Right cardiac atrium (tissue), 5 donors: ENCODE measurements at regions not wholly inside any gene's neighbourhood (a gene's known extent, or its start where the extent isn't known, plus 50 kb on each side); places are given as distances from the start of the nearest gene placed in this dataset.

Source experiments
- ATAC-seq, 2 donors: fragments of 200-7000 bp; cut with Tn5 transposase; one replicate each; pipeline versions ENCODE4 v1.8.0 to v1.9.1; 2020; ENCODE audit warnings: moderate library complexity in 2 of 2, mild to moderate bottlenecking in 1 of 2
- DNase-seq, 3 donors: peaks; one replicate each; pipeline ENCODE4 v3.0.0-alpha.2; 2020
- H3K27ac ChIP-seq: one replicate; pipeline ENCODE4 v1.5.1; 2013; ENCODE audit warnings: mild to moderate bottlenecking, low read length, control low read depth, moderate library complexity
- H3K27me3 ChIP-seq: one replicate; pipeline ENCODE4 v1.6.1; 2013; ENCODE audit not compliant: control insufficient read depth, insufficient read depth
- H3K4me1 ChIP-seq: one replicate; pipeline ENCODE4 v1.6.1; 2013; ENCODE audit warnings: low read length; ENCODE audit not compliant: control insufficient read depth, insufficient read depth
- H3K4me3 ChIP-seq: one replicate; pipeline ENCODE4 v1.5.1; 2013; ENCODE audit warnings: low read length, control low read depth
- H3K9me3 ChIP-seq: one replicate; pipeline ENCODE4 v1.6.1; 2013; ENCODE audit warnings: low read length; ENCODE audit not compliant: control insufficient read depth
- WGBS: extraction: QIAGEN DNeasy Blood & Tissue Kit; methylation state at CpG from one replicate; pipeline ENCODE4 v1.1.7; 2013; 5-methylcytosine and 5-hydroxymethylcytosine counted together
- intact Hi-C, 4 donors: fragments of 100-400 bp; cut with DNase I; formaldehyde crosslinking; loops; one replicate each; pipeline versions ENCODE4 v1.11.0 to v1.14.0; 2022 to 2023
- donor health status: healthy with polysubstance abuse.
- donor health status: DM: no; HTN: yes; CAD: no.
- donor health status: DM: no; HTN: no; CAD: no.
- donor health status: DM: no; HTN: yes; CAD: no; lungs with severe emphysema.
- donor health status: DM: yes; HTN: yes; CAD: no.

GRCh38 chr2:8392098-8392866, 289.6 kb upstream of the ID2 start:
- ATAC-seq = no peak
- no peak overlapping the region for H3K27ac ChIP-seq
- H3K4me1 ChIP-seq = no peaks in the 10 kb centered on the region
- H3K9me3 ChIP-seq = no peaks in the 10 kb centered on the region
- no peak overlapping the region for H3K4me3 ChIP-seq
- no peaks in the 10 kb centered on the region for H3K27me3 ChIP-seq
- WGBS = 96% methylated on average over 12 of the region's 12 CpGs
- intact Hi-C loops = no loop called here
- no peak for DNase-seq

DNA sequence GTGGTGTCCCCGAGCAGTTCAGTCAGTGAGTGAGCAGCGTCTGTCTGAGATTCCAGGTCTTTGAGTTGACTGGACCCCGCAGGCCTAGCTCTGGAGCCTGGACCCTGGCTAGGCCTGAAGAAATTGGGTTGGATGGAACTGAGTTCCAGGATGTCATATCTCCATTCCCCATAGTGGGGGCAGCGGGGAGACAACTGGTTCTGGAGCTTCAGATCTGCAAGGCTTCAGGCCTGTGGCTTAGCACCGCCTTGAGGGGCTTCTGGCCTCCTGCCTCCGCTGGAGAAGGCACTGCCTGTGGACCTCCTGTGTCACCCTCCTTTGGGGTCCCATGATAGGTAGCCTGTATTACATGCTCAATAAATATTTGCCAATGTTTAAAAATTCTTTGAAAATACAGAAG, 288.4 kb upstream of the ID2 start:
- Histone ChIP-seq H3K9me3 (no peaks in the 10 kb centered on the region), H3K27ac (no peak overlapping the region), H3K27me3 (no peaks in the 10 kb centered on the region), H3K4me3 (no peak overlapping the region), H3K4me1 (no peaks in the 10 kb centered on the region)
- DNase-seq (no peak), ATAC-seq (no peak)
- intact Hi-C loops = no loop called here
- 99% methylated on average over 6 of the region's 6 CpGs for WGBS

DNA sequence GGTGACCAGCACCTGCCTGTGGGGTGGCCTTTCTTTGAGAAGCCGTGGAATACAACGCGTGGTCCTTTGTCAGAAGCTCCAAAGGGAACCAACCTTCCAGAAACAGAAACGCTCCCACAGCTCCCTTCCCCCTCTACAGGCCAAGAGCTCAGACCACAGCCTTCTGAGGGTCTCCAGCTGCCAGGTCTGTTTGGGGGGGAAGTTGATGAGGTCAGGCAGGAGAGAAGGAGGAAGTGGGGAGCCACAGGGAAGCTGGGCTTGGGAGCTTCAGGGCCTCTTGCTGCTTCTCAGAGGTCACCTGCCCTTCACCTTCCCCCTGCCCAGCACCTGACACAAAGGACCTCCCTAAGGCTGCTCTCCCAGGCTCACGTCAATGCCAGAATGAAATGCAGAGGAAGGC, 287.7 kb upstream of the ID2 start:
- intact Hi-C loops = no loop called here
- ATAC-seq = no peak
- H3K27ac ChIP-seq = no peak overlapping the region
- no peaks in the 10 kb centered on the region for H3K4me1 ChIP-seq
- no peaks in the 10 kb centered on the region for H3K9me3 ChIP-seq
- H3K4me3 ChIP-seq = no peak overlapping the region
- no peak for DNase-seq
- H3K27me3 ChIP-seq = no peaks in the 10 kb centered on the region
- WGBS = 92% methylated on average over 5 of the region's 5 CpGs

DNA sequence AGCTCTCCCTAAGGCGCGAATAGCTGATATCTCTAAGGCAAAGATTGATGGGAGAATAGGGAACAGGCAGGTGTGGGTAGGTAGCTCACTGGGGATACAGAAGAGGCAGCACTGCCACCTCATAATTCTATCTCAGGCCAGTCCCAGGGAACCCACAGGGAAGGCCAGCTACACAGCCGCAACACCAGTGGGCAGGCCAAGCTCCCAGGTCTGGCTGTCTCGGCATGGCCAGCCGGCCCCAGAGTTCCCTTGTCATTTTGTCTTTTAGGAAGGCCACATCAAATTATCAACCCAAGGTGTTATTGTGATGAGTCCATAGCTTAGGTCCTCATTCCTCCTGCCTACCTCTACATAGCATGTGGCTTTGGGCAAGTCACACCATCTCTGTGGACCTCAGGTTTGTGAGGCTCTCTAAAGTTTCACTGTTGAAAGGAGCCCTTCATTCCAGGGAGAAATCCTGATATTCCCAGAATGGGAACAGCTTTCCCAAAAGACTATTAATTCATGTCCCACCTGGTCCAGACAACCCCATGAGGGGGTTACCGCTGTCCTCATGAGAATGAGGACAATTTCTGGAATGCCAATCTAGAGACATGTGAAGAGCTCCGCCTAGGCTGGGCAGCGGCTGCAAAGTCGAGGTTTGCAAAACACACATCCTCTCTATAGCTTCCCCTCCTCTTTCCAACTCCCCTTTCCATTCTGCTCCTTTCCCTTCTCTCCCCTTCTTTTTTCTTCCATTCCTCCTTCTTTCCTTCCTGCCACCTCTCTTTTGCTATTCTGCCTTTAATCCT, 287.1 kb upstream of the ID2 start:
- no peak overlapping the region for H3K27ac ChIP-seq
- H3K4me1 ChIP-seq = no peaks in the 10 kb centered on the region
- ATAC-seq (no peak), DNase-seq (no peak)
- intact Hi-C loops = no loop called here
- H3K27me3 ChIP-seq = no peaks in the 10 kb centered on the region
- 94% methylated on average over 9 of the region's 9 CpGs for WGBS
- H3K9me3 ChIP-seq = no peaks in the 10 kb centered on the region
- H3K4me3 ChIP-seq = no peak overlapping the region

DNA sequence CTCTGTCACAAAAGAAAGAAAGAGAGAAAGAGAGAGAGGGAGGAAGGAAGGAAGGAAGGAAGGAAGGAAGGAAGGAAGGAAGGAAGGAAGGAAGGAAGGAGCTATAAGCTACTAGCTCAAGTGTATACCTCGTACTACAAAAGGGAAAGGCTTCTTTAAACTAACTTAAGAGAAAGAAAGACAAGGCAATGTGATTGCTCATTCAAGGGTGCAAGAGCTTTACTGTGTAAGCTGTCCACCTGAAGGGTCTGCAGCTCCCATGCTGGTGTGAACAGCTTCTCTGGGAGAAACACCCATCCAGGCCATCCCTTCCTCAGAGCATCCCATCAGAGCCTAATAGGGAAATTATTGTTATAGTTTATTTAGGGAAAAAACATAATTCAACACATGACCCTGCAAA, 286.1 kb upstream of the ID2 start:
- Histone ChIP-seq H3K4me3 (no peak overlapping the region), H3K27me3 (no peaks in the 10 kb centered on the region), H3K4me1 (no peaks in the 10 kb centered on the region), H3K27ac (no peak overlapping the region), H3K9me3 (no peaks in the 10 kb centered on the region)
- ATAC-seq = no peak
- 69% methylated on average over 1 of the region's 1 CpG for WGBS
- DNase-seq = no peak
- intact Hi-C loops = no loop called here

DNA sequence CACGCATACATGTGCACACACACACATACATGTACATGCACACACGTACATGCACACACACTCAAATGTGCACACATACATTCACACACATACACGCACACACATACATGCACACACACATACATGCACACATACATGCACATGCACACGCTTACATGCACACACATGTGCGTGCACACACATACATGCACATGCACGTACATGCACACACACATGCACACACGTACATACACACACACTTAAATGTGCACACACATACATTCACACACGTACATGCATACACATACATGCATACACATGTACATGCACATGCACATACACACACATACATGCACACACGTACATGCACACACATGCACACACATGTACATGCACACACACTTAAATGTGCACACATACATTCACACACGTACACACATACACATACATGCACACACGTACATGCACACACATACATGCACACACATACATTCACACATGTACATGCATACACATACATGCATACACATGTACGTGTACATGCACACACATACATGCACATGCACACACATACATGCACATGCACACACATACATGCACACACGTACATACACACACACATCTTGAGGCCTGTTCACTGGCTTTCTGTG, 283.7 kb upstream of the ID2 start:
- intact Hi-C loops = no loop called here
- Histone ChIP-seq H3K27me3 (no peaks in the 10 kb centered on the region), H3K27ac (no peak overlapping the region), H3K4me3 (no peak overlapping the region), H3K4me1 (no peaks in the 10 kb centered on the region), H3K9me3 (no peaks in the 10 kb centered on the region)
- DNase-seq = no peak
- ATAC-seq = no peak
- 82% methylated on average over 13 of the region's 13 CpGs for WGBS

- Histone ChIP-seq H3K27ac (no peak overlapping the region), H3K4me3 (no peak overlapping the region)
- 94% methylated on average over 4 of the region's 4 CpGs for WGBS
Observed at GRCh38 chr2:8399731-8400130, 282.1 kb upstream of the ID2 start.

DNA sequence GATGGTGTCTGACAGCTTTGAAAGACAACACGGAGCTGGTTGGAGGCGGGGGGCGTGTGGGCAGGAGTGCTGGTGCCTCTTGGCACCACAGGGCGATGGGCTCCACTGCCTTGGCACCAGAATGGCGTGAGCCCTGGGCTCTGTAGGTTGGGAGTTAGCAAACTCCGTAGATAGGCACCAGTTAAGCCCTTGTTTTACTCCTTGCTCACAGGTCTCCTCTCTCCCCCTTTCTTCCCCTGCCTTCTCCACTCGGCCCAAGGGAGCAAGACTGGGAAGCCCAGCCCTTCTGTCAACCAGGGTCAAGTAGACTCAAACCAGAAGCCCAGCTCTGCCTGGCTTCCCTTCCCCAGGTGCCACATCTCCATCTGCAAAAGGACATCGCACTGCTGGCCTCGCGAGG, 281.7 kb upstream of the ID2 start:
- Histone ChIP-seq H3K9me3 (no peaks in the 10 kb centered on the region), H3K27me3 (no peaks in the 10 kb centered on the region), H3K27ac (no peak overlapping the region), H3K4me1 (no peaks in the 10 kb centered on the region), H3K4me3 (no peak overlapping the region)
- no peak for ATAC-seq
- 89% methylated on average over 10 of the region's 10 CpGs for WGBS
- intact Hi-C loops = no loop called here
- DNase-seq = no peak

More at GRCh38 chr2:8399731-8400130, 282.1 kb upstream of the ID2 start:
- Histone ChIP-seq H3K4me1 (no peaks in the 10 kb centered on the region), H3K27me3 (no peaks in the 10 kb centered on the region), H3K9me3 (no peaks in the 10 kb centered on the region)
- intact Hi-C loops = no loop called here
- ATAC-seq = no peak
- DNase-seq = no peak

- H3K27ac ChIP-seq = no peak overlapping the region
- intact Hi-C loops = no loop called here
- H3K4me1 ChIP-seq = no peaks in the 10 kb centered on the region
- WGBS = 94% methylated on average over 1 of the region's 1 CpG
- H3K27me3 ChIP-seq = no peaks in the 10 kb centered on the region
- no peaks in the 10 kb centered on the region for H3K9me3 ChIP-seq
- H3K4me3 ChIP-seq = no peak overlapping the region
- DNase-seq (no peak), ATAC-seq (no peak)
Observed at GRCh38 chr2:8402222-8402621, 279.6 kb upstream of the ID2 start.

GRCh38 chr2:8403876-8404275, 278.0 kb upstream of the ID2 start:
- 85% methylated on average over 6 of the region's 6 CpGs for WGBS

DNA sequence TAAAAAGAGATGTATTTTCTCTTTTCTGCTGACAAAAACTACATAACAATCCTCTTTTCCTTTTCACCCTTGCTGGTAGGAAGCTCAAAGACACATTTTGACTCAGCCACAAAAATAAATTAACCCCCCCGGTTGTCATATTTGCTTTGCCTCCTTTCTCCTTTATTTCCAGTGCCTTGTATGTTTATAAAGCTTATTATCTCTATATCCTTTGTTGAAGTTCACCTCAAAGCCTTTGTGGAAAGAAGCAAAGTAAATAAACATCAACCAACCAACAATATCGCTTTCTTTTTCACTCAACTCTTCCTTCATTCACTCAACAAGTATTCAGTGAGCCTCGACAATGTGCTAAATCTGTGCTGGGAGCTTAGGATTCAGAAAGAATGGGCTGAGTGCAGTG, 276.5 kb upstream of the ID2 start:
- 97% methylated on average over 3 of the region's 3 CpGs for WGBS
- intact Hi-C loops = no loop called here
- no peak for ATAC-seq

More at GRCh38 chr2:8403876-8404275, 278.0 kb upstream of the ID2 start:
- DNase-seq (no peak), ATAC-seq (no peak)
- H3K4me1 ChIP-seq = no peaks in the 10 kb centered on the region
- no peak overlapping the region for H3K4me3 ChIP-seq
- no peaks in the 10 kb centered on the region for H3K27me3 ChIP-seq
- intact Hi-C loops = no loop called here
- no peaks in the 10 kb centered on the region for H3K9me3 ChIP-seq
- H3K27ac ChIP-seq = no peak overlapping the region

More for the DNA sequence above, 276.5 kb upstream of the ID2 start:
- no peak for DNase-seq
- H3K27ac ChIP-seq = no peak overlapping the region
- no peak overlapping the region for H3K4me3 ChIP-seq
- H3K4me1 ChIP-seq = peaks cover 3% of the 10 kb centered on the region
- H3K9me3 ChIP-seq = no peaks in the 10 kb centered on the region
- no peaks in the 10 kb centered on the region for H3K27me3 ChIP-seq
